Osteoblast (primary cell): ENCODE measurements at regions not wholly inside any gene's neighbourhood (a gene's known extent, or its start where the extent isn't known, plus 50 kb on each side); places are given as distances from the start of the nearest gene placed in this dataset.

Source experiments
- DNase-seq: peaks from one replicate; pipeline ENCODE4 v3.0.0; 2011; ENCODE audit warnings: low spot score, mixed read lengths; ENCODE audit not compliant: insufficient read length; ENCODE audit errors: missing footprints
- H2AFZ ChIP-seq: 2 replicates; pipeline ENCODE4 v1.6.0; 2011; ENCODE audit warnings: mild to moderate bottlenecking, low read length
- H3K27ac ChIP-seq: 2 replicates; pipeline ENCODE4 v1.5.1; 2011; ENCODE audit warnings: mild to moderate bottlenecking, low read depth, low read length, moderate library complexity
- H3K27me3 ChIP-seq: 2 replicates; pipeline ENCODE4 v1.6.0; 2012; ENCODE audit warnings: mild to moderate bottlenecking, control low read depth, inconsistent platforms, low read length, moderate library complexity; ENCODE audit not compliant: insufficient read depth
- H3K36me3 ChIP-seq: 2 replicates; pipeline ENCODE4 v1.5.1; 2011; ENCODE audit warnings: mild to moderate bottlenecking, low read length, control low read depth, moderate library complexity; ENCODE audit not compliant: insufficient read depth
- H3K4me1 ChIP-seq: 2 replicates; pipeline ENCODE4 v1.5.1; 2011; ENCODE audit warnings: mild to moderate bottlenecking, low read length, control low read depth, moderate library complexity; ENCODE audit not compliant: insufficient read depth
- H3K4me2 ChIP-seq: 2 replicates; pipeline ENCODE4 v1.6.0; 2011; ENCODE audit warnings: mild to moderate bottlenecking, low read length; ENCODE audit not compliant: insufficient read depth
- H3K4me3 ChIP-seq: fragments of 200-600 bp; sonication (generic); 3 replicates; pipeline ENCODE4 v1.5.1; 2012; ENCODE audit warnings: mild to moderate bottlenecking, low read length, inconsistent platforms; ENCODE audit not compliant: insufficient read depth
- H3K79me2 ChIP-seq: 2 replicates; pipeline ENCODE4 v1.6.0; 2012; ENCODE audit warnings: mild to moderate bottlenecking, low read length, control low read depth, inconsistent platforms; ENCODE audit not compliant: insufficient read depth
- H3K9me3 ChIP-seq: 2 replicates; pipeline ENCODE4 v1.5.1; 2011; ENCODE audit warnings: low read depth, low read length, control low read depth
- H4K20me1 ChIP-seq: 2 replicates; pipeline ENCODE4 v1.6.0; 2012; ENCODE audit warnings: mild to moderate bottlenecking, low read length, control low read depth; ENCODE audit not compliant: insufficient read depth
- TF ChIP-seq, protein P1 (sequence below): IDR thresholded peaks from 2 replicates; pipeline ENCODE4 v1.5.1; 2011; ENCODE audit warnings: mild to moderate bottlenecking, low read depth, low read length, moderate library complexity; ENCODE audit errors: extremely low read depth

DNA sequence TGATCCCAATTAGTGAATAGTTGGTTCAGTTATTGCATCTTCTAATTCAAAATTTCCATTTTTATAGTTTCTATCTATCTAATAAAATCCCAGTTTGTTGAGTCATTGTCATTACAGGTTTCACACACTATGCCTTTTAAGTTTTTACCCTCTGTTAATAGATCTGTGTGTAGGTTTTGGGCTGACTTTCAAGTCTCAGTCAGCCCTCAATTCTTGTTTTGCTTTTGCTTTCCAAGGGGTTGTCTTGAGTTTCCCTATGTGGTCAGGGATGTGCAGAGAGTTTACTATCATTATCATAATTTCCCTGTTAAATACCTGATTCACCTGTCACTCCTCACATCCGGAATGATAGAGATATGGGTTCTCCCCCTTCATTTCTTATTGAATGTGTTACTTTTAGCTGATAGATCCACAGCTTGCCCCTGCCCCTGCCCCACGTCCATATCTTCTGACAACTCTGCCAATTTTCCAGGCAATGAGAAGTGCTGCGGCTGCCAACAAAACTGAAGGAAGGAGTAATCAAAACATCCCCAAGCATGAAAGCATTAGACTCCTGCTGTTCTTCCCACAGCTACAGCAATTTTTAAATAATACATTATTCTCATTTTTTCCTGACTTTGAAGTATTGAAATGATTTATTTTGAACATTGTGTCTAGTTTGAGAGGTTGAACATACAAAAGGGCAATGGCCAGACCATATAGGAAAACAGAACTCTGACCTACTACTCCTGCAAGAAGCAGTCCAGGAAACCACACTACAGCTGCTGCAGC, 1064.8 kb downstream of the SUCLG1 start:
- Histone ChIP-seq H3K9me3 (peaks cover 3% of the 10 kb centered on the region), H2AFZ (no peak overlapping the region), H3K4me3 (no peak overlapping the region), H4K20me1 (no peaks in the 10 kb centered on the region), H3K27me3 (no peaks in the 10 kb centered on the region), H3K27ac (no peak overlapping the region), H3K4me2 (no peak overlapping the region), H3K79me2 (no peaks in the 10 kb centered on the region), H3K36me3 (no peaks in the 10 kb centered on the region), H3K4me1 (no peaks in the 10 kb centered on the region)
- DNase-seq: no peak
- TF ChIP-seq, protein P1, sequence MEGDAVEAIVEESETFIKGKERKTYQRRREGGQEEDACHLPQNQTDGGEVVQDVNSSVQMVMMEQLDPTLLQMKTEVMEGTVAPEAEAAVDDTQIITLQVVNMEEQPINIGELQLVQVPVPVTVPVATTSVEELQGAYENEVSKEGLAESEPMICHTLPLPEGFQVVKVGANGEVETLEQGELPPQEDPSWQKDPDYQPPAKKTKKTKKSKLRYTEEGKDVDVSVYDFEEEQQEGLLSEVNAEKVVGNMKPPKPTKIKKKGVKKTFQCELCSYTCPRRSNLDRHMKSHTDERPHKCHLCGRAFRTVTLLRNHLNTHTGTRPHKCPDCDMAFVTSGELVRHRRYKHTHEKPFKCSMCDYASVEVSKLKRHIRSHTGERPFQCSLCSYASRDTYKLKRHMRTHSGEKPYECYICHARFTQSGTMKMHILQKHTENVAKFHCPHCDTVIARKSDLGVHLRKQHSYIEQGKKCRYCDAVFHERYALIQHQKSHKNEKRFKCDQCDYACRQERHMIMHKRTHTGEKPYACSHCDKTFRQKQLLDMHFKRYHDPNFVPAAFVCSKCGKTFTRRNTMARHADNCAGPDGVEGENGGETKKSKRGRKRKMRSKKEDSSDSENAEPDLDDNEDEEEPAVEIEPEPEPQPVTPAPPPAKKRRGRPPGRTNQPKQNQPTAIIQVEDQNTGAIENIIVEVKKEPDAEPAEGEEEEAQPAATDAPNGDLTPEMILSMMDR: no peak

DNA sequence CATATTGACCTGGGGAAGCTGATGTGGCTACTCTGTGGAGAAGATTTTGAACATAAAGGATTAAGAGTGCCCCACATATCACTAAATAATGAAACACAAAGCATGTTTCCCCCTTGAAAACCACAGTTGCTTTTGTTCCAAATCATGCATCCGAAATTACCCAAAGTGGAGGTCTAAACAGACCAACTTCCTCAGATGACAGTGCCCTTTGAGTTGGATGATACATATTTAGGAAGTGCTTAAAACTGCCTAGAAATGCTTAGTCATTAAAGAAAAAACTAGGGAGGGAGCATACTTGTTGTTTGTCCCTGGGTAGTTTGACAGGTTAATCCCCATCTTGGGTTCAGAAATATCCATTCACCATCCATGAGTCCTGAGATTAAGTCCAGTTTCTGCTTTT, 1070.3 kb downstream of the SUCLG1 start:
- Histone ChIP-seq H3K4me2 (no peak overlapping the region), H3K4me3 (no peak overlapping the region), H4K20me1 (no peaks in the 10 kb centered on the region), H3K36me3 (no peaks in the 10 kb centered on the region), H3K9me3 (peaks cover 3% of the 10 kb centered on the region), H3K79me2 (no peaks in the 10 kb centered on the region), H3K4me1 (no peaks in the 10 kb centered on the region), H3K27me3 (no peaks in the 10 kb centered on the region), H2AFZ (no peak overlapping the region), H3K27ac (no peak overlapping the region)
- TF ChIP-seq, protein P1: no peak
- no peak for DNase-seq

GRCh38 chr2:83386549-83386948, 1072.5 kb downstream of the SUCLG1 start:
- no peaks in the 10 kb centered on the region for H4K20me1 ChIP-seq
- H3K4me2 ChIP-seq: no peak overlapping the region
- TF ChIP-seq, protein P1: no peak
- no peaks in the 10 kb centered on the region for H3K27me3 ChIP-seq
- H3K27ac ChIP-seq: no peak overlapping the region
- H2AFZ ChIP-seq: no peak overlapping the region
- no peaks in the 10 kb centered on the region for H3K79me2 ChIP-seq
- peaks cover 3% of the 10 kb centered on the region for H3K9me3 ChIP-seq
- H3K4me1 ChIP-seq: no peaks in the 10 kb centered on the region
- no peak for DNase-seq
- no peak overlapping the region for H3K4me3 ChIP-seq
- H3K36me3 ChIP-seq: no peaks in the 10 kb centered on the region

DNA sequence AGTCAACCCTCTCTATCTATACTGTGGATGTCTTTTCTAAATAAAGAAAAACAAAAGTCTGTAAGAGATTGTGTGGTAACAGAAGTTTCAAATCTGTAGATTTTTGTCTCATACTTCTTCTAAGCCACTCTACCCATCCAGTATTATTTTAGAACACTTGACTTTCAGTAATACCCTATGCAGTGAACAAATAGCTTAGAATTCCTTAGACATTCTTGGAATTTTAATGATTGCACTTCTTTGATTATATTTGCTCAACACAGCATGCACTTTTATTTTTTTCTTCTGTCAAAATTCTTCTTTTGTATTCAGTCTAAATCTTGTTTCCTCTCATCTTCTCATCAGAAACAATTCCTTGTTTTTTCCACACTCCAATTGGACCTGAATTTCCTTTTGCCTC, 1080.2 kb downstream of the SUCLG1 start:
- TF ChIP-seq, protein P1: no peak
- Histone ChIP-seq H3K4me1 (no peaks in the 10 kb centered on the region), H4K20me1 (no peaks in the 10 kb centered on the region), H3K9me3 (no peaks in the 10 kb centered on the region), H3K4me3 (no peak overlapping the region), H3K36me3 (no peaks in the 10 kb centered on the region), H3K4me2 (no peak overlapping the region), H2AFZ (no peak overlapping the region), H3K27ac (no peak overlapping the region), H3K27me3 (no peaks in the 10 kb centered on the region), H3K79me2 (no peaks in the 10 kb centered on the region)
- no peak for DNase-seq
